Central memory CD4-positive, alpha-beta T cell (primary cell): ENCODE measurements at regions not wholly inside any gene's neighbourhood (a gene's known extent, or its start where the extent isn't known, plus 50 kb on each side); places are given as distances from the start of the nearest gene placed in this dataset.

Experiments
- DNase-seq: peaks from one replicate; pipeline ENCODE4 v3.0.0; 2022

DNA sequence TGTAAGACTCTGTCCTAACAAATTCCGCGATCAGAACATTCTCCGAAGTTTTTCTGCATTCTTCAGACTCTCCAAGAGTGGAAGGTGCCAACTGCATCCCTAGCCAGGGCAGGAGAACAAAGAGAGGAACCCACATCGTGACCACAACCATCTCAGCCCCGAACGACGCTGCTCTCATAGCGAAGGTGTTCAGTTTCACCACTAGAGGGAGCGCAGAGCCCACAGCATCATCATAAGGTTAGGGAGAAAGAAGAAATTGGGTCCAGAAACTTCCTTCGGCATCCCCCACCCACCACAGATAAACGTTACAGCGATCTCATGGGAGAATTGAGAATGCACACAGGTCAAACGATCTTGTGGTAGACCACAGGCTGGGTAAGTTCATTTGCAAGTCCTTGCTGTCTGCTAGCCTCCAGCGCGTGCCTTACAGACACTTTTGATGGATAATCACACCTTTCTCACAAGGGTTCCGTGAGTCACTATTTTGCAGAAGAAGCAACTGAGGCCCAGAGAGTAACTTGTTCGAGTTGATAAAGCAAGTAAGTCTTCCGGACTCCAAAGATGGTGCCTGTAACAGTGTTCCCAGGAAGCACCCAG lies 53.7 kb upstream of the ARL4C start:
- peak; percentile 43 for DNase-seq

DNA sequence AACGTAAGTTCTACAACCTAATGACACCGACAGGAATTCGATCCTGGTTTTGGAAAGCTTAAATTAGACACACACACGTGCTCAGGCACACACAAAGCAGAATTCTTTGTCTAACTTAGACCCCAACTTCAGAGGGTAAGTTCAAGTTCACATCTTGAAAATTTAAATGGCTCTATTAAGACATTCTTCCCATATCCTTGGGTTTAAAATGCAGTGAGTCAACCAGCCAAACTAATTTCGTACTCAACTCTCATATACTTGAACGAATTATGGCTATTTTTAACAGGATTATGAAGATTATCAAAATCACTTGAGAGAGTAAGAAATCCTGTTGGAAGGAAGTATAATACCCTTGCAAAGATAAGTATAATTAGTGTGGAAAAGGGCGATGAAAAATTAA lies 53.2 kb upstream of the ARL4C start:
- no peak for DNase-seq

DNA sequence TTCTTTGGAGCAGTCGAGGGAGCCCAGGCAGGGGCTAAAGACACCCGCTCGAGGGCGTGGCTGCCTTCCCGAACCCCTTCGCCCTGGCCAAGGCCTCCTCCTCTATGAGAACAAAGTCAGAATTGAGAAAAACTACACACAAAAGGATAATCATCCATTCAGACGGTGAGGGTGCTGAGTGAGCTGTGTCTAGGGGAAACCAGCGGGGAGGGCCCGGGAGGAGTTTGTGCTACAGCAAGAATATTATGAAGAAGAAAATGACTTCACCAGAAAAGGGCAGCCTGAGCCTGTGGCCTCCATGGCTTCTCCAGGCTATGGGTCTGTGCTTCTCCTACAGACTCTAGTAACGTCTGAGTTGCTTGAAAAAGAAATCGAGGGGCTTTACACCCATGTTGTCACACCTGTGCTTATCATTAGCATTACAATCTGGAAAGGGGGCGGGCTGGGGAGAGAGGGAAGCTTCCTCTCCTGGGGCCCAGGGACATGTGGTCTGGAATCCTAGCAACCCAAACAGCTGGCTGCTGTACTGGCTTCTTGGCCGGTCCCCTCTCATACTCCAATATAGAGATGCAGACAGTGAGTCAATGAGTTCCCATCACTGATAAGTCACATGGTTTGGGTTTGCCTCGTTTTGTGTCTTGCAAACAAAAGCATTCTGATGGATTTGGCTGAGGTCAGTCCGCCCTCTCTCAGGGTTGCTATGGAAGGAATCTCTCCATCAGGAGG lies 52.0 kb upstream of the ARL4C start:
- DNase-seq, result no peak

DNA sequence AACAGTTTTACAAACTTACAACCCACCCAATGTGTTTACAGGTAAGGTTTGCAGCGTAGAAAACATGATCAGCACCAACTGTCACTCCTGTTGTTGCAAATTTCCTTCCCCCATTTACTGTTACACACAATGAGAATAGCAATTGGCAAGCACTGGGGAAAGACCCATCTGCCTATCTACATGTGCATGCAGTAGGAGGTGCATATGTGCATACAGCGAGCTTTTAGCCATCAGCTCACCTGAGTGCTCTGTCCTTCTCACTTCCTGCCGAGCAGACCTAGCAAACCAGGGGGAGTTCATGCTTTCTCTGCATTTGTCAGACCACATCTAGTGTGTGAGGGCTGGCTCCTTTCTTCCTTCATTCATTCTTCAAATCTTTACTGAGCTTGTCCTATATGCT lies 49.9 kb upstream of the ARL4C start:
- DNase-seq, result no peak
